ENCODE measurements at regions not wholly inside any gene's neighbourhood (a gene's known extent, or its start where the extent isn't known, plus 50 kb on each side); places are given as distances from the start of the nearest gene placed in this dataset.

GRCh38 chr2:103615611-103616105 is 853.8 kb downstream of the TMEM182 start:
- no peak for TF ChIP-seq POLR2A (IDR thresholded peaks at IDR 0.05; ENCODE audit: low read depth, low read length)
- no peak for TF ChIP-seq POLR2AphosphoS5 (IDR thresholded peaks at IDR 0.05; ENCODE audit: low read depth, low read length)
- TF ChIP-seq TAF1 (IDR thresholded peaks at IDR 0.05; ENCODE audit: low read depth, low read length), result no peak

Measured in GM12891 (cell line).